Subcutaneous abdominal adipose tissue (tissue), 5 donors: ENCODE measurements at regions not wholly inside any gene's neighbourhood (a gene's known extent, or its start where the extent isn't known, plus 50 kb on each side); places are given as distances from the start of the nearest gene placed in this dataset.

ENCODE experiments used
- H3K27ac ChIP-seq: one replicate; pipeline ENCODE4 v1.7.0; 2013; ENCODE audit warnings: low read depth, mild to moderate bottlenecking, inconsistent platforms, low read length, moderate library complexity
- H3K27me3 ChIP-seq, 5 donors: one replicate each; pipeline ENCODE4 v1.7.0; 2013; ENCODE audit warnings: low read length in 5 of 5, inconsistent platforms in 1 of 5; ENCODE audit not compliant: control insufficient read depth in 5 of 5, insufficient read depth in 4 of 5
- H3K36me3 ChIP-seq, 5 donors: one replicate each; pipeline ENCODE4 v1.7.0; 2013; ENCODE audit warnings: low read length in 5 of 5; ENCODE audit not compliant: control insufficient read depth in 5 of 5, insufficient read depth in 5 of 5
- H3K4me1 ChIP-seq, 5 donors: one replicate each; pipeline ENCODE4 v1.7.0; 2013; ENCODE audit warnings: low read length in 5 of 5, mild to moderate bottlenecking in 3 of 5, moderate library complexity in 1 of 5; ENCODE audit not compliant: control insufficient read depth in 5 of 5, insufficient read depth in 5 of 5
- H3K4me3 ChIP-seq, 5 donors: one replicate each; pipeline ENCODE4 v1.7.0; 2013; ENCODE audit warnings: low read length in 5 of 5, low read depth in 1 of 5
- H3K9ac ChIP-seq, 5 donors: one replicate each; pipeline ENCODE4 v1.7.0; 2013; ENCODE audit warnings: low read length in 5 of 5, mild to moderate bottlenecking in 4 of 5, moderate library complexity in 3 of 5
- H3K9me3 ChIP-seq, 5 donors: one replicate each; pipeline ENCODE4 v1.7.0; 2013; ENCODE audit warnings: low read length in 5 of 5; ENCODE audit not compliant: control insufficient read depth in 5 of 5
- donor health status: healthy.
- donor health status: healthy.
- donor health status: healthy.
- donor health status: healthy.
- donor health status: healthy.

DNA sequence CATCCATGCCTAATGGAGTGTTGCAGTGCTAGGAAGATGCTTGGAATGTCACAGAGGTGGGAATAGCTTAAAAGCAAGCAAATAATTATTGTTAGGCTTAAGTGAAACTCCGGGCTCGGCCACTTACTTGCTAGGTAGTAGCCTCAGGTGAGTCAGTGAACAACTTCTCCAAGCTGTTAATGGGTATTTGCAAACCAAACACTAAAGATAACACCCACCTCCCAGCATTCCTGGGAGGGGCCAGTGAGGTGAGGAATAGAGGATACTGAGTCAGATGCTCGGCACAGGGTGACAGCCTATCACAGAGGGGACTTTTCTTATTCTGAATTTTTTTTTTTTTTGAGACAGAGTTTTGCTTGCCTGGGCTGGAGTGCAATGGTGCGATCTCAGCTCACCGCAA is 151.2 kb upstream of the RFLNA start:
- Histone ChIP-seq H3K4me3 (no peak overlapping the region), H3K36me3 (no peaks in the 10 kb centered on the region), H3K27ac (no peak overlapping the region), H3K9ac (no peak overlapping the region), H3K9me3 (peaks cover 0 to 11% (median 6%) of the 10 kb centered on the region in 5 donors), H3K27me3 (peaks cover 0 to 11% (median 2%) of the 10 kb centered on the region in 5 donors), H3K4me1 (no peaks in the 10 kb centered on the region)

- no peak overlapping the region for H3K4me3 ChIP-seq
- H3K9me3 ChIP-seq: peaks cover 0 to 11% (median 6%) of the 10 kb centered on the region in 5 donors
- H3K36me3 ChIP-seq: no peaks in the 10 kb centered on the region
These were observed 150.2 kb upstream of the RFLNA start for GRCh38 chr12:124144531-124145194.

GRCh38 chr12:124147027-124147426 is 147.9 kb upstream of the RFLNA start:
- peaks cover 0 to 6% (median 0%) of the 10 kb centered on the region in 5 donors for H3K27me3 ChIP-seq
- no peak overlapping the region for H3K9ac ChIP-seq
- no peak overlapping the region for H3K27ac ChIP-seq
- no peaks in the 10 kb centered on the region for H3K36me3 ChIP-seq
- H3K4me1 ChIP-seq: no peaks in the 10 kb centered on the region
- no peak overlapping the region for H3K4me3 ChIP-seq
- H3K9me3 ChIP-seq: peaks cover 0 to 14% (median 9%) of the 10 kb centered on the region in 5 donors

More at GRCh38 chr12:124144531-124145194, 150.2 kb upstream of the RFLNA start:
- no peak overlapping the region for H3K9ac ChIP-seq
- H3K27me3 ChIP-seq: peaks cover 0 to 11% (median 2%) of the 10 kb centered on the region in 5 donors
- no peaks in the 10 kb centered on the region for H3K4me1 ChIP-seq
- H3K27ac ChIP-seq: no peak overlapping the region

- Histone ChIP-seq H3K4me1 (peaks cover 0 to 2% (median under 1%) of the 10 kb centered on the region in 5 donors), H3K36me3 (no peaks in the 10 kb centered on the region), H3K27ac (no peak overlapping the region), H3K9me3 (peaks cover 0 to 9% (median 4%) of the 10 kb centered on the region in 5 donors), H3K4me3 (no peak overlapping the region), H3K9ac (no peak overlapping the region), H3K27me3 (peaks cover 0 to 6% (median 0%) of the 10 kb centered on the region in 5 donors)
These were observed 147.3 kb upstream of the RFLNA start for GRCh38 chr12:124147575-124147974.

GRCh38 chr12:124148481-124149273 is 146.2 kb upstream of the RFLNA start:
- Histone ChIP-seq H3K27me3 (peaks cover 0 to 6% (median 0%) of the 10 kb centered on the region in 5 donors), H3K36me3 (no peaks in the 10 kb centered on the region), H3K9ac (no peak overlapping the region), H3K4me3 (no peak overlapping the region), H3K4me1 (peaks cover 0 to 7% (median 4%) of the 10 kb centered on the region in 5 donors), H3K27ac (no peak overlapping the region), H3K9me3 (peaks cover 0 to 3% (median 0%) of the 10 kb centered on the region in 5 donors)

GRCh38 chr12:124149287-124149686 is 145.6 kb upstream of the RFLNA start:
- Histone ChIP-seq H3K27ac (no peak overlapping the region), H3K27me3 (peaks cover 0 to 6% (median 0%) of the 10 kb centered on the region in 5 donors), H3K36me3 (no peaks in the 10 kb centered on the region), H3K4me3 (no peak overlapping the region), H3K4me1 (peaks cover 0 to 7% (median 4%) of the 10 kb centered on the region in 5 donors), H3K9me3 (peaks cover 0 to 3% (median 0%) of the 10 kb centered on the region in 5 donors), H3K9ac (no peak overlapping the region)

GRCh38 chr12:124150168-124150567 is 144.7 kb upstream of the RFLNA start:
- peaks cover 0 to 3% (median 0%) of the 10 kb centered on the region in 5 donors for H3K9me3 ChIP-seq
- H3K27me3 ChIP-seq: peaks cover 0 to 6% (median 0%) of the 10 kb centered on the region in 5 donors
- H3K36me3 ChIP-seq: no peaks in the 10 kb centered on the region
- H3K4me3 ChIP-seq: no peak overlapping the region
- no peak overlapping the region for H3K9ac ChIP-seq
- peaks cover 0 to 7% (median 4%) of the 10 kb centered on the region in 5 donors for H3K4me1 ChIP-seq
- H3K27ac ChIP-seq: no peak overlapping the region

GRCh38 chr12:124151583-124151982 is 143.3 kb upstream of the RFLNA start:
- Histone ChIP-seq H3K9me3 (peaks cover 0 to 3% (median 0%) of the 10 kb centered on the region in 5 donors), H3K27ac (no peak overlapping the region), H3K4me3 (no peak overlapping the region), H3K4me1 (peaks cover 0 to 7% (median 4%) of the 10 kb centered on the region in 5 donors), H3K36me3 (no peaks in the 10 kb centered on the region), H3K27me3 (peaks cover 0 to 6% (median 0%) of the 10 kb centered on the region in 5 donors), H3K9ac (no peak overlapping the region)

GRCh38 chr12:124152731-124153130 is 142.2 kb upstream of the RFLNA start:
- Histone ChIP-seq H3K4me1 (peaks cover 0 to 7% (median 4%) of the 10 kb centered on the region in 5 donors), H3K27ac (no peak overlapping the region), H3K36me3 (no peaks in the 10 kb centered on the region), H3K9ac (no peak overlapping the region), H3K4me3 (no peak overlapping the region), H3K9me3 (peaks cover 0 to 3% (median 0%) of the 10 kb centered on the region in 5 donors), H3K27me3 (peaks cover 0 to 4% (median 0%) of the 10 kb centered on the region in 5 donors)

DNA sequence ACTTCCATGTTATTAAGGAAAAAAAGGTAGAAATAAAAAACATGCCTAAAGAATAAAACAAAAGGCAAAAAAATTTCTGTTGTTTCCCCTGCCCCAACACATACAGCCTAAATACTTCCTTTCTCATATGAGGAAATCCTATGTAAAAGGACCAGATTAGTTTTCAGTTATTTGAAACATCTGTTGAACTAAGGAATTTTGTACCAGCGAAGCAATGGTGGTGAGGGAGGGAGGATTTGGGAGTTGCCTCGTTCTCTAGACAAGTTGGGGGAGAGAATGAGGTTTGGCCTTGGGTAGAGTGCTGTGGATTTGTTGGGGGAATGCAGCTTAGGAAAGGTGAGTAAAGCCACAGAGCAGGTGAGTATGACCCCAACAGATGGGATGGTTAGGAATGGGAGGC is 141.5 kb upstream of the RFLNA start:
- Histone ChIP-seq H3K27me3 (peaks cover 0 to 1% (median 0%) of the 10 kb centered on the region in 5 donors), H3K4me1 (peaks cover 0 to 7% (median 4%) of the 10 kb centered on the region in 5 donors), H3K27ac (no peak overlapping the region), H3K9ac (no peak overlapping the region), H3K9me3 (peaks cover 0 to 3% (median 0%) of the 10 kb centered on the region in 5 donors), H3K36me3 (no peaks in the 10 kb centered on the region), H3K4me3 (no peak overlapping the region)
